H9 (cell line): ENCODE measurements at regions not wholly inside any gene's neighbourhood (a gene's known extent, or its start where the extent isn't known, plus 50 kb on each side); places are given as distances from the start of the nearest gene placed in this dataset.

Experiments used
- DNase-seq: peaks from one replicate; pipeline ENCODE4 v3.0.0-alpha.2; 2017
- H2AFZ ChIP-seq: one replicate; pipeline ENCODE4 v1.6.1; 2013; ENCODE audit warnings: mild to moderate bottlenecking, low read length, control low read depth, moderate library complexity
- H2AK5ac ChIP-seq: 2 replicates; pipeline ENCODE4 v1.6.1; 2013; ENCODE audit warnings: low read length, control low read depth, mixed read lengths; ENCODE audit not compliant: insufficient read length
- H2BK120ac ChIP-seq: one replicate; pipeline ENCODE4 v1.6.1; 2013; ENCODE audit warnings: low read depth, mild to moderate bottlenecking, low read length, control low read depth, inconsistent platforms; ENCODE audit not compliant: poor library complexity, severe bottlenecking
- H2BK12ac ChIP-seq: 2 replicates; pipeline ENCODE4 v1.6.1; 2013; ENCODE audit warnings: low read length, control low read depth, mixed read lengths, low read depth; ENCODE audit not compliant: insufficient read length
- H2BK15ac ChIP-seq: 2 replicates; pipeline ENCODE4 v1.6.1; 2013; ENCODE audit warnings: low read depth, low read length, control low read depth
- H2BK20ac ChIP-seq: one replicate; pipeline ENCODE4 v1.6.1; 2013; ENCODE audit warnings: low read depth, mild to moderate bottlenecking, low read length, control low read depth, inconsistent platforms; ENCODE audit not compliant: poor library complexity, severe bottlenecking
- H2BK5ac ChIP-seq: 2 replicates; pipeline ENCODE4 v1.6.1; 2013; ENCODE audit warnings: low read length, control low read depth, mixed read lengths; ENCODE audit not compliant: insufficient read length
- H3K14ac ChIP-seq: 2 replicates; pipeline ENCODE4 v1.6.1; 2013; ENCODE audit warnings: low read length, control low read depth; ENCODE audit not compliant: insufficient read depth
- H3K18ac ChIP-seq: 2 replicates; pipeline ENCODE4 v1.6.1; 2013; ENCODE audit warnings: low read depth, mild to moderate bottlenecking, mixed read lengths, low read length, control low read depth; ENCODE audit not compliant: insufficient read length
- H3K23ac ChIP-seq: 2 replicates; pipeline ENCODE4 v1.6.1; 2013; ENCODE audit warnings: low read length, control low read depth, mixed read lengths, low read depth; ENCODE audit not compliant: insufficient read length
- H3K23me2 ChIP-seq: 2 replicates; pipeline ENCODE4 v1.6.1; 2013; ENCODE audit warnings: low read depth, mild to moderate bottlenecking, mixed read lengths, low read length, control low read depth; ENCODE audit not compliant: insufficient read length, poor library complexity, severe bottlenecking
- H3K27ac ChIP-seq: 2 replicates; pipeline ENCODE4 v1.5.1; 2013; ENCODE audit warnings: low read length, control low read depth, mixed read lengths, low read depth; ENCODE audit not compliant: insufficient read length
- H3K27me3 ChIP-seq: 2 replicates; pipeline ENCODE4 v1.6.1; 2013; ENCODE audit warnings: low read length, control low read depth, inconsistent platforms; ENCODE audit not compliant: insufficient read depth
- H3K4ac ChIP-seq: 2 replicates; pipeline ENCODE4 v1.6.1; 2013; ENCODE audit warnings: low read depth, mild to moderate bottlenecking, control low read depth, inconsistent platforms, low read length, moderate library complexity
- H3K4me1 ChIP-seq: 2 replicates; pipeline ENCODE4 v1.6.1; 2013; ENCODE audit warnings: low read length, control low read depth, inconsistent platforms; ENCODE audit not compliant: insufficient read depth
- H3K4me2 ChIP-seq: 2 replicates; pipeline ENCODE4 v1.6.1; 2013; ENCODE audit warnings: low read length, control low read depth, mixed read lengths; ENCODE audit not compliant: insufficient read length, insufficient read depth
- H3K56ac ChIP-seq: 2 replicates; pipeline ENCODE4 v1.6.1; 2013; ENCODE audit warnings: low read depth, mild to moderate bottlenecking, mixed read lengths, low read length, control low read depth; ENCODE audit not compliant: insufficient read length
- H3K79me1 ChIP-seq: 2 replicates; pipeline ENCODE4 v1.6.1; 2013; ENCODE audit warnings: low read depth, mild to moderate bottlenecking, moderate library complexity, low read length, control low read depth, inconsistent platforms; ENCODE audit not compliant: insufficient read depth, poor library complexity, severe bottlenecking
- H3K79me2 ChIP-seq: 2 replicates; pipeline ENCODE4 v1.6.1; 2013; ENCODE audit warnings: low read length, control low read depth, inconsistent platforms; ENCODE audit not compliant: insufficient read depth
- H3K9ac ChIP-seq: 2 replicates; pipeline ENCODE4 v1.6.1; 2013; ENCODE audit warnings: low read length, control low read depth, mixed read lengths; ENCODE audit not compliant: insufficient read length; ENCODE audit errors: extremely low read depth
- H3K9me3 ChIP-seq: one replicate; pipeline ENCODE4 v1.6.1; 2013; ENCODE audit warnings: low read depth, low read length, inconsistent platforms; ENCODE audit not compliant: control insufficient read depth
- H3T11ph ChIP-seq: one replicate; pipeline ENCODE4 v1.6.1; 2013; ENCODE audit warnings: mild to moderate bottlenecking, low read length, control low read depth, inconsistent platforms
- H4K20me1 ChIP-seq: one replicate; pipeline ENCODE4 v1.6.1; 2013; ENCODE audit not compliant: control insufficient read depth, insufficient read length, insufficient read depth
- H4K5ac ChIP-seq: 2 replicates; pipeline ENCODE4 v1.6.1; 2013; ENCODE audit warnings: low read depth, mild to moderate bottlenecking, mixed read lengths, low read length, control low read depth; ENCODE audit not compliant: insufficient read length
- H4K8ac ChIP-seq: replicated peaks from 2 replicates; pipeline ENCODE4 v1.6.1; 2013; ENCODE audit warnings: low read length, control low read depth, mixed read lengths, low read depth; ENCODE audit not compliant: insufficient read length
- H4K91ac ChIP-seq: 2 replicates; pipeline ENCODE4 v1.6.1; 2013; ENCODE audit warnings: low read depth, mild to moderate bottlenecking, moderate library complexity, mixed read lengths, low read length, control low read depth; ENCODE audit not compliant: insufficient read length
- H3K27ac Mint-ChIP-seq, 3 experiments: 2 replicates in 2 of 3; 3 replicates in 1 of 3; pipeline ENCODE4 v1.8.0; 2020 to 2021; ENCODE audit warnings: mixed read lengths in 3 of 3, mild to moderate bottlenecking in 1 of 3, moderate library complexity in 1 of 3
- H3K27me3 Mint-ChIP-seq: 2 replicates; pipeline ENCODE4 v1.8.0; 2021; ENCODE audit warnings: low read depth, mild to moderate bottlenecking, moderate library complexity, mixed read lengths
- H3K36me3 Mint-ChIP-seq, 3 experiments: 2 replicates in 2 of 3; 3 replicates in 1 of 3; pipeline ENCODE4 v1.8.0; 2020 to 2021; ENCODE audit warnings: low read depth in 3 of 3, mixed read lengths in 3 of 3; ENCODE audit not compliant: insufficient read depth in 1 of 3
- H3K4me1 Mint-ChIP-seq, 2 experiments: 2 replicates each; pipeline ENCODE4 v1.8.0; 2020; ENCODE audit warnings: mixed read lengths in 2 of 2
- H3K4me3 Mint-ChIP-seq, 2 experiments: 2 replicates in 1 of 2; 3 replicates in 1 of 2; pipeline ENCODE4 v1.8.0; 2020 to 2021; ENCODE audit warnings: mild to moderate bottlenecking in 2 of 2, mixed read lengths in 2 of 2, moderate library complexity in 1 of 2
- H3K9me3 Mint-ChIP-seq, 2 experiments: 2 replicates in 1 of 2; 3 replicates in 1 of 2; pipeline ENCODE4 v1.8.0; 2020; ENCODE audit warnings: mild to moderate bottlenecking in 2 of 2, mixed read lengths in 2 of 2, moderate library complexity in 1 of 2
- WGBS: extraction: QIAGEN DNeasy Blood & Tissue Kit; methylation state at CpG from one replicate; pipeline ENCODE4 v1.1.7; 2013; ENCODE audit warnings: missing lambda C conversion rate, low lambda C conversion rate, mixed read lengths; ENCODE audit not compliant: insufficient read length; ENCODE audit errors: extremely low coverage; 5-methylcytosine and 5-hydroxymethylcytosine counted together
- TF ChIP-seq, protein P1 (sequence below): fragments of 200-600 bp; sonication (generic); conservative IDR thresholded peaks from 3 replicates; pipeline ENCODE4 v1.8.0; 2021; ENCODE audit warnings: antibody characterized with exemption, mild to moderate bottlenecking

DNA sequence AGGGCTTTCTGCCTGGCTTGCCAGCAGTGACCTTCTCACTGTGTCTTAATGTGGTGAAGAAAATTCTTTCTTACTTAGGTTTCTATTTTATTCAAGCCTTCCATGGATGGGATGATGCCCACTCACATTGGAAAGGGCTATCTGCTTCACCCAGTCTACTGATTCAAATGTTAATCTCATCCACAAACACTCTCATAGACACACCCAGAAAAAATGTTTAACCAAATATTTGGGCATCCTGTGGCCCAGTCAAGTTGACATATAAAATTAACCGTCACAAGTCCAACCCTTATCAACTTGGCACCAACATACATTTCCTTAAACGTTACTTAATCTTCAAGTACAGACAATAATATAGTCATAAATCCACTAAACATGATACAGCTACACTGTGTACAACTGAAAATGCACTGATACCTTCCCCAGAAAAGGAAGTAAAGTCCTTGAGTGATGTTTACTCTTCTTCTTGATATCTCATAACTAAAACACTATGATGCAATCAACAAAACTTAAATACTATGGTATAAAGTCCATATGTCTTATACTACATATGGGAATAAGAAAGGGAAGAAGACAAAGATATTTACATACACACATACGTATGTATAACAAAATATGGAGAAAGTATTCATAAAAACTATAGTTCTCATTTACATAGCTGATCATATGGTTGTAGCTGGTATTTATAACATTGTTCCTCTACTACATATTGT lies 394.7 kb upstream of the NOVA1 start:
- H2BK5ac ChIP-seq: no peak overlapping the region
- H4K8ac ChIP-seq: no peak overlapping the region
- no peaks in the 10 kb centered on the region for H3K23me2 ChIP-seq
- TF ChIP-seq, protein P1, sequence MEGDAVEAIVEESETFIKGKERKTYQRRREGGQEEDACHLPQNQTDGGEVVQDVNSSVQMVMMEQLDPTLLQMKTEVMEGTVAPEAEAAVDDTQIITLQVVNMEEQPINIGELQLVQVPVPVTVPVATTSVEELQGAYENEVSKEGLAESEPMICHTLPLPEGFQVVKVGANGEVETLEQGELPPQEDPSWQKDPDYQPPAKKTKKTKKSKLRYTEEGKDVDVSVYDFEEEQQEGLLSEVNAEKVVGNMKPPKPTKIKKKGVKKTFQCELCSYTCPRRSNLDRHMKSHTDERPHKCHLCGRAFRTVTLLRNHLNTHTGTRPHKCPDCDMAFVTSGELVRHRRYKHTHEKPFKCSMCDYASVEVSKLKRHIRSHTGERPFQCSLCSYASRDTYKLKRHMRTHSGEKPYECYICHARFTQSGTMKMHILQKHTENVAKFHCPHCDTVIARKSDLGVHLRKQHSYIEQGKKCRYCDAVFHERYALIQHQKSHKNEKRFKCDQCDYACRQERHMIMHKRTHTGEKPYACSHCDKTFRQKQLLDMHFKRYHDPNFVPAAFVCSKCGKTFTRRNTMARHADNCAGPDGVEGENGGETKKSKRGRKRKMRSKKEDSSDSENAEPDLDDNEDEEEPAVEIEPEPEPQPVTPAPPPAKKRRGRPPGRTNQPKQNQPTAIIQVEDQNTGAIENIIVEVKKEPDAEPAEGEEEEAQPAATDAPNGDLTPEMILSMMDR: no peak
- H3T11ph ChIP-seq: no peak overlapping the region
- H3K79me2 ChIP-seq: no peaks in the 10 kb centered on the region
- no peak overlapping the region for H3K23ac ChIP-seq
- H4K5ac ChIP-seq: no peak overlapping the region
- no peak overlapping the region for H3K4me2 ChIP-seq
- no peak overlapping the region for H4K91ac ChIP-seq
- no peaks in the 10 kb centered on the region for H3K79me1 ChIP-seq
- Mint-ChIP-seq H3K27me3 (no peaks in the 10 kb centered on the region), H3K4me1 (peaks cover 4 to 5% of the 10 kb centered on the region in 2 experiments; a peak in 3 of 4 replicates), H3K36me3 (no peaks in the 10 kb centered on the region), H3K9me3 (no peaks in the 10 kb centered on the region), H3K27ac (no peak overlapping the region), H3K4me3 (no peak overlapping the region)
- H4K20me1 ChIP-seq: no peaks in the 10 kb centered on the region
- no peak overlapping the region for H3K4ac ChIP-seq
- no peak overlapping the region for H2BK15ac ChIP-seq
- no peak overlapping the region for H2AK5ac ChIP-seq
- H3K56ac ChIP-seq: no peak overlapping the region
- H3K9ac ChIP-seq: no peak overlapping the region
- H2BK20ac ChIP-seq: no peak overlapping the region
- no CpG with 5 or more reads among the region's 3 CpGs for WGBS
- DNase-seq: no peak
- no peaks in the 10 kb centered on the region for H3K27me3 ChIP-seq
- H3K4me1 ChIP-seq: no peaks in the 10 kb centered on the region
- H2AFZ ChIP-seq: no peak overlapping the region
- H2BK120ac ChIP-seq: no peak overlapping the region
- no peaks in the 10 kb centered on the region for H3K9me3 ChIP-seq
- no peak overlapping the region for H3K27ac ChIP-seq
- H2BK12ac ChIP-seq: no peak overlapping the region
- no peak overlapping the region for H3K14ac ChIP-seq
- no peak overlapping the region for H3K18ac ChIP-seq
